K562 (cell line): ENCODE measurements at regions not wholly inside any gene's neighbourhood (a gene's known extent, or its start where the extent isn't known, plus 50 kb on each side); places are given as distances from the start of the nearest gene placed in this dataset.

Source experiments
- CAMTA2 ChIP-seq: fragments of 250-450 bp; sonication (Bioruptor Pico); conservative IDR thresholded peaks from 2 replicates; pipeline ENCODE4 v1.5.1; 2022
- CTCFL ChIP-seq: IDR thresholded peaks from 2 replicates; pipeline ENCODE4 v1.6.1; 2011; ENCODE audit warnings: borderline replicate concordance, low read depth, mild to moderate bottlenecking, moderate library complexity, low read length; ENCODE audit not compliant: insufficient read depth, poor library complexity, severe bottlenecking
- DDX20 ChIP-seq: fragments of 450-650 bp; IDR thresholded peaks from 2 replicates; pipeline ENCODE4 v1.6.1; 2016; ENCODE audit warnings: missing genetic modification characterization, low read depth, mild to moderate bottlenecking, missing compliant biosample characterization, moderate library complexity
- DMBX1 ChIP-seq: fragments of 250-450 bp; sonication (Bioruptor Pico); IDR thresholded peaks from 2 replicates; pipeline ENCODE4 v1.8.0; 2022; ENCODE audit warnings: inconsistent platforms, mild to moderate bottlenecking, moderate library complexity, borderline replicate concordance
- E2F5 ChIP-seq: sonication (generic); formaldehyde crosslinking; IDR thresholded peaks from 2 replicates; pipeline ENCODE4 v1.8.0; 2022; ENCODE audit warnings: mild to moderate bottlenecking, missing genetic modification reagents
- ETV5 ChIP-seq: sonication (generic); formaldehyde crosslinking; IDR thresholded peaks from 2 replicates; pipeline ENCODE4 v1.4.0; 2020; ENCODE audit warnings: low read depth, mild to moderate bottlenecking, missing genetic modification reagents
- HCFC1 ChIP-seq: IDR thresholded peaks from 2 replicates; pipeline ENCODE4 v1.6.1; 2012; ENCODE audit warnings: low read depth, low read length, improper control_type of control experiment
- L3MBTL2 ChIP-seq: fragments of 450-650 bp; IDR thresholded peaks from 2 replicates; pipeline ENCODE4 v1.6.1; 2016; ENCODE audit warnings: mild to moderate bottlenecking, moderate library complexity
- LEF1 ChIP-seq: fragments of 450-650 bp; IDR thresholded peaks from 2 replicates; pipeline ENCODE4 v1.6.1; 2016; ENCODE audit warnings: mild to moderate bottlenecking
- SIN3A ChIP-seq, 2 experiments: fragments of 150-350 bp in 1 of 2; IDR thresholded peaks; 2 replicates each; pipeline ENCODE4 v1.6.1; 2011 to 2016; ENCODE audit warnings: borderline replicate concordance in 2 of 2, low read depth in 2 of 2, low read length in 2 of 2, mild to moderate bottlenecking in 2 of 2, moderate library complexity in 2 of 2; ENCODE audit not compliant: control insufficient read depth in 1 of 2
- SRSF3 ChIP-seq: fragments of 200-400 bp; formaldehyde crosslinking; IDR thresholded peaks from 2 replicates; pipeline ENCODE4 v1.6.1; 2016; ENCODE audit warnings: mild to moderate bottlenecking, low read length, moderate library complexity; ENCODE audit not compliant: insufficient read depth
- STAG1 ChIP-seq: sonication (generic); formaldehyde crosslinking; IDR thresholded peaks from 2 replicates; pipeline ENCODE4 v1.5.0; 2020; ENCODE audit warnings: missing genetic modification reagents, borderline replicate concordance
- TOE1 ChIP-seq, 2 experiments: fragments of 450-650 bp in 1 of 2; sonication (generic) in 1 of 2; formaldehyde crosslinking in 1 of 2; IDR thresholded peaks; 2 replicates each; pipeline versions ENCODE4 v1.7.1 to v1.8.0; 2016 to 2022; ENCODE audit warnings: borderline replicate concordance in 2 of 2, mild to moderate bottlenecking in 2 of 2, antibody characterized with exemption in 1 of 2, inconsistent platforms in 1 of 2, low read depth in 1 of 2, missing genetic modification reagents in 1 of 2, moderate library complexity in 1 of 2
- ZBTB7A ChIP-seq: IDR thresholded peaks from 2 replicates; pipeline ENCODE4 v1.6.1; 2011; ENCODE audit warnings: low read depth, mild to moderate bottlenecking, low read length, moderate library complexity, borderline replicate concordance; ENCODE audit not compliant: control insufficient read depth
- ZFPM2 ChIP-seq: fragments of 250-450 bp; sonication (Bioruptor Pico); IDR thresholded peaks from 2 replicates; pipeline ENCODE4 v1.5.1; 2022; ENCODE audit warnings: mild to moderate bottlenecking
- ZNF263 ChIP-seq: sonication (generic); formaldehyde crosslinking; IDR thresholded peaks from 2 replicates; pipeline ENCODE4 v1.8.0; 2022; ENCODE audit warnings: mild to moderate bottlenecking, missing genetic modification reagents, borderline replicate concordance
- ZNF384 ChIP-seq: IDR thresholded peaks from 2 replicates; pipeline ENCODE4 v1.6.1; 2012; ENCODE audit warnings: low read depth, low read length, improper control_type of control experiment
- ZNF57 ChIP-seq: fragments of 450-650 bp; formaldehyde crosslinking; IDR thresholded peaks from 2 replicates; pipeline ENCODE4 v1.4.0; 2020; ENCODE audit warnings: mild to moderate bottlenecking, moderate library complexity
- TF ChIP-seq, protein P1 (sequence below): conservative IDR thresholded peaks from 2 replicates; pipeline ENCODE4 v1.6.1; 2011; ENCODE audit warnings: low read depth, mild to moderate bottlenecking, low read length; ENCODE audit not compliant: control insufficient read depth
- TF ChIP-seq, protein P2 (sequence below), 2 experiments: fragments of 450-650 bp in 1 of 2; sonication (generic) in 1 of 2; formaldehyde crosslinking; conservative IDR thresholded peaks; 2 replicates each; pipeline versions ENCODE4 v1.4.0 to v1.8.1; 2020 to 2022; ENCODE audit warnings: mild to moderate bottlenecking in 1 of 2, missing genetic modification reagents in 1 of 2

- no peak for TF ChIP-seq TOE1 (IDR thresholded peaks at IDR 0.05; ENCODE audit: borderline replicate concordance)
- TF ChIP-seq TOE1 (CRISPR knock-in tag; IDR thresholded peaks at IDR 0.05; ENCODE audit: borderline replicate concordance, low read depth) = peak; percentile 63; the same call in 1 of the 2 replicates
- no peak for TF ChIP-seq CTCFL
- no peak; the same call in 1 of the 2 replicates for TF ChIP-seq HCFC1
- no peak for TF ChIP-seq CAMTA2 (CRISPR knock-in tag)
- peak; percentile 65; the same call in 1 of the 2 replicates for TF ChIP-seq ZNF263 (CRISPR knock-in tag)
- TF ChIP-seq DMBX1 (CRISPR knock-in tag) = peak; percentile 34; the same call in 1 of the 2 replicates
- TF ChIP-seq, protein P1, sequence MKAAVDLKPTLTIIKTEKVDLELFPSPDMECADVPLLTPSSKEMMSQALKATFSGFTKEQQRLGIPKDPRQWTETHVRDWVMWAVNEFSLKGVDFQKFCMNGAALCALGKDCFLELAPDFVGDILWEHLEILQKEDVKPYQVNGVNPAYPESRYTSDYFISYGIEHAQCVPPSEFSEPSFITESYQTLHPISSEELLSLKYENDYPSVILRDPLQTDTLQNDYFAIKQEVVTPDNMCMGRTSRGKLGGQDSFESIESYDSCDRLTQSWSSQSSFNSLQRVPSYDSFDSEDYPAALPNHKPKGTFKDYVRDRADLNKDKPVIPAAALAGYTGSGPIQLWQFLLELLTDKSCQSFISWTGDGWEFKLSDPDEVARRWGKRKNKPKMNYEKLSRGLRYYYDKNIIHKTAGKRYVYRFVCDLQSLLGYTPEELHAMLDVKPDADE = no peak
- no peak for TF ChIP-seq ZNF57 (CRISPR knock-in tag)
- no peak for TF ChIP-seq L3MBTL2
- TF ChIP-seq ETV5 (CRISPR knock-in tag) = no peak
- TF ChIP-seq, protein P2, sequence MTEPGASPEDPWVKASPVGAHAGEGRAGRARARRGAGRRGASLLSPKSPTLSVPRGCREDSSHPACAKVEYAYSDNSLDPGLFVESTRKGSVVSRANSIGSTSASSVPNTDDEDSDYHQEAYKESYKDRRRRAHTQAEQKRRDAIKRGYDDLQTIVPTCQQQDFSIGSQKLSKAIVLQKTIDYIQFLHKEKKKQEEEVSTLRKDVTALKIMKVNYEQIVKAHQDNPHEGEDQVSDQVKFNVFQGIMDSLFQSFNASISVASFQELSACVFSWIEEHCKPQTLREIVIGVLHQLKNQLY (CRISPR knock-in tag; conservative IDR thresholded peaks at IDR 0.05) = no peak
- no peak for TF ChIP-seq ZFPM2 (CRISPR knock-in tag)
- no peak for TF ChIP-seq LEF1
- no peak for TF ChIP-seq ZNF384
- no peak for TF ChIP-seq SRSF3
- TF ChIP-seq DDX20 (tag) = no peak
- peak in 1 of 2 experiments; percentile 87; a peak in 1 of 4 replicates for TF ChIP-seq SIN3A (IDR thresholded peaks at IDR 0.05; ENCODE audit: borderline replicate concordance in 2 of 2, control insufficient read depth in 1 of 2, low read depth in 2 of 2, low read length in 2 of 2)
- TF ChIP-seq STAG1 (CRISPR knock-in tag) = no peak
- TF ChIP-seq ZBTB7A = no peak
- no peak for TF ChIP-seq E2F5 (CRISPR knock-in tag)
Measured at GRCh38 chr16:89037261-89038152, 56.1 kb upstream of the ACSF3 start (continued).
